Ascending aorta (tissue), 2 donors: ENCODE measurements at regions not wholly inside any gene's neighbourhood (a gene's known extent, or its start where the extent isn't known, plus 50 kb on each side); places are given as distances from the start of the nearest gene placed in this dataset.

Source experiments
- DNase-seq, 2 donors: peaks; one replicate each; pipeline ENCODE4 v3.0.0-alpha.2; 2019; ENCODE audit warnings: low spot score in 2 of 2
- H3K27ac ChIP-seq, 2 donors: fragments of 200-600 bp; sonication (generic); one replicate each; pipeline ENCODE4 v1.5.1; 2016 to 2017; ENCODE audit warnings: mild to moderate bottlenecking in 1 of 2
- H3K27me3 ChIP-seq: fragments of 200-600 bp; sonication (generic); one replicate; pipeline ENCODE4 v1.5.1; 2017
- H3K36me3 ChIP-seq, 2 donors: fragments of 200-600 bp; sonication (generic); one replicate each; pipeline ENCODE4 v1.5.1; 2016
- H3K4me1 ChIP-seq, 2 donors: fragments of 200-600 bp; sonication (generic); one replicate each; pipeline ENCODE4 v1.5.1; 2016 to 2017; ENCODE audit warnings: mild to moderate bottlenecking in 1 of 2
- H3K4me3 ChIP-seq, 2 donors: fragments of 200-600 bp; sonication (generic); one replicate each; pipeline ENCODE4 v1.5.1; 2016 to 2017; ENCODE audit warnings: mild to moderate bottlenecking in 1 of 2
- H3K9me3 ChIP-seq, 2 donors: fragments of 200-600 bp; sonication (generic); one replicate each; pipeline ENCODE4 v1.5.1; 2016
- CTCF ChIP-seq, 3 experiments: fragments of 200-600 bp in 2 of 3; fragments of 450-650 bp in 1 of 3; sonication (generic) in 2 of 3; IDR thresholded peaks; one replicate each; pipeline ENCODE4 v1.5.1; 2016 to 2019; ENCODE audit warnings: antibody characterized with exemption in 3 of 3, mild to moderate bottlenecking in 1 of 3, moderate library complexity in 1 of 3
- intact Hi-C: fragments of 100-400 bp; cut with DNase I; formaldehyde crosslinking; loops from one replicate; pipeline ENCODE4 v1.15.1; 2023

DNA sequence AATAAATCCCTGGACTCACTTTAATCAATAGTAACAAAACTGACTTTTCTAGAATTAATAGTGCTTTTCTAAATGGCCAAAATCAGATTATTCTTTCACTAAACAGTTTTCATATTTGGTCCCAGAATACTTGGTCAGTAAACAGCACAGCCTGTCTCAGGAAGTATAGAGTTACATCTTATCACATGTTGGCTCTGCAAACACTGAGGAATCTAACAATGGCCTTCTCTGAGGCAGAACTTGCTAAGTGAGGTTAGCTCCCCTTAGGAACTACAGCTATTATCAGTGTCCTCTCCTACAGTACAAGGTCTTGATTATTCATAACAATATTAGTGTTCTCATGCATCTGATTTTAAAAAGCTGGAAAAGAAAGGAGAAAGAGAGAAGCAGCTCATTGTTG, 1622.8 kb downstream of the HACE1 start:
- Histone ChIP-seq H3K36me3 (no peaks in the 10 kb centered on the region), H3K4me3 (no peak overlapping the region), H3K27me3 (no peaks in the 10 kb centered on the region), H3K9me3 (no peaks in the 10 kb centered on the region), H3K27ac (no peak overlapping the region), H3K4me1 (no peaks in the 10 kb centered on the region)
- no peak for DNase-seq
- intact Hi-C loops = no loop called here
- no peak for TF ChIP-seq CTCF (IDR thresholded peaks at IDR 0.05)

DNA sequence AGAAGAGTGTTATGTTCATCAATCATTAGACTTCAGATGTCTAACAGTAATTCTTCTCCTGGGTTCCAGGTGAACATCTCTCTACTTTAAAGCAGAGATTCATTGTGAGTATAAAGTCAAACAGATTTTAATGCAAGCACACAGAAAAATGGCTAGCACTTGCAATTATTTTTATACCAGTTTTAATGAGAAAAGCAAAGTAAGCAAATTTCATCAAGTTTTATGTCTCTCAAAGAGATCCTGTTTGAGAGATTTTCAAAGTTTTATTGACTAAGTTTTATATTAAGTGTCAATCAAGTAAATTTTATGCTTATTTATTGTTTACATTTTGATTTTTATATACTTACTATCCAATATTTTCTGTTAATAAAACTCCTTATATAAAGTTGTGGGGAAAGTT, 1628.5 kb downstream of the HACE1 start:
- H3K4me1 ChIP-seq = no peaks in the 10 kb centered on the region
- H3K4me3 ChIP-seq = no peak overlapping the region
- intact Hi-C loops = no loop called here
- H3K9me3 ChIP-seq = peaks cover 0 to 5% of the 10 kb centered on the region in 2 donors
- H3K27me3 ChIP-seq = no peaks in the 10 kb centered on the region
- no peak for TF ChIP-seq CTCF (IDR thresholded peaks at IDR 0.05)
- H3K36me3 ChIP-seq = no peaks in the 10 kb centered on the region
- H3K27ac ChIP-seq = no peak overlapping the region
- no peak for DNase-seq

- Histone ChIP-seq H3K9me3 (no peaks in the 10 kb centered on the region), H3K4me1 (no peaks in the 10 kb centered on the region), H3K27me3 (no peaks in the 10 kb centered on the region), H3K36me3 (no peaks in the 10 kb centered on the region), H3K4me3 (no peak overlapping the region), H3K27ac (no peak overlapping the region)
- intact Hi-C loops = no loop called here
- TF ChIP-seq CTCF (IDR thresholded peaks at IDR 0.05) = no peak
- no peak for DNase-seq
Observed at GRCh38 chr6:103215847-103216246, 1643.9 kb downstream of the HACE1 start.

GRCh38 chr6:103210686-103211085, 1649.0 kb downstream of the HACE1 start:
- no peak for DNase-seq
- Histone ChIP-seq H3K9me3 (no peaks in the 10 kb centered on the region), H3K27ac (no peak overlapping the region), H3K4me1 (no peaks in the 10 kb centered on the region), H3K36me3 (no peaks in the 10 kb centered on the region), H3K27me3 (no peaks in the 10 kb centered on the region), H3K4me3 (no peak overlapping the region)
- no peak for TF ChIP-seq CTCF (IDR thresholded peaks at IDR 0.05)
- intact Hi-C loops = no loop called here

DNA sequence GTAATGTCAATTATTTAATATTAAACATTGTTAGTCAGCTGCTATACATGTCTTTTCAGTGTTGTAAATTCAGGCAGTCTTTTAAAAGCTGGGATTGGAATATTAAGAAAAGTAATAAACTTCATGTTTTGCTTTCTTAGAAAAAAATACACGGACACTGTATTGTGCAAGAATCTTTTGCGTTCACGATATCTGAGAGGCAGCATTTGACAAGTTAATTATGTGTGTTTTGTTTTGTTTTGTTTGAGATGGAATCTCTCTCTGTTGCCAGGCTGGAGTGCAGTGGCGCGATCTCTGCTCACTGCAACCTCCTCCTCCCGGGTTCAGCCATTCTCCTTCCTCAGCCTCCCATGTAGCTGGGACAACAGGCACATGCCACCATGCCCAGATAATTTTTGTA, 1661.3 kb downstream of the HACE1 start:
- H3K9me3 ChIP-seq = no peaks in the 10 kb centered on the region
- DNase-seq = no peak
- H3K27me3 ChIP-seq = no peaks in the 10 kb centered on the region
- H3K4me1 ChIP-seq = no peaks in the 10 kb centered on the region
- TF ChIP-seq CTCF (IDR thresholded peaks at IDR 0.05) = no peak
- intact Hi-C loops = no loop called here
- H3K36me3 ChIP-seq = no peaks in the 10 kb centered on the region
- H3K27ac ChIP-seq = no peak overlapping the region
- H3K4me3 ChIP-seq = no peak overlapping the region

GRCh38 chr6:103193413-103193812, 1666.3 kb downstream of the HACE1 start:
- intact Hi-C loops = no loop called here
- H3K36me3 ChIP-seq = no peaks in the 10 kb centered on the region
- H3K27ac ChIP-seq = no peak overlapping the region
- H3K4me3 ChIP-seq = no peak overlapping the region
- H3K9me3 ChIP-seq = no peaks in the 10 kb centered on the region
- no peak for DNase-seq
- H3K27me3 ChIP-seq = no peaks in the 10 kb centered on the region
- no peak for TF ChIP-seq CTCF (IDR thresholded peaks at IDR 0.05)
- H3K4me1 ChIP-seq = no peaks in the 10 kb centered on the region
